Stimulated activated CD8-positive, alpha-beta memory T cell treated with anti-CD3 and anti-CD28 coated beads, Interleukin-12 subunit alpha, Interleukin-12 subunit beta, amount 100 ng/mL, for 4 hours (primary cell): ENCODE measurements at regions not wholly inside any gene's neighbourhood (a gene's known extent, or its start where the extent isn't known, plus 50 kb on each side); places are given as distances from the start of the nearest gene placed in this dataset.
"Not testable (repeated sequence)": the region's sequence is repeated elsewhere in the genome, so short reads cannot be mapped to it uniquely, and the experiment has no call there.

Experiments
- DNase-seq: peaks from one replicate; pipeline ENCODE4 v3.0.0-alpha.2; 2020; ENCODE audit warnings: low read depth

- no peak for DNase-seq
These were observed 167.6 kb upstream of the MAFB start for GRCh38 chr20:40856653-40857052.

GRCh38 chr20:40860487-40860902 lies 168.1 kb upstream of the TOP1 start:
- DNase-seq, result no peak

GRCh38 chr20:40861427-40862008 lies 167.1 kb upstream of the TOP1 start:
- no peak for DNase-seq

- no peak for DNase-seq
These were observed 165.2 kb upstream of the TOP1 start for GRCh38 chr20:40863355-40863919.

- no peak for DNase-seq
These were observed 164.2 kb upstream of the TOP1 start for GRCh38 chr20:40864470-40864869.

- DNase-seq, result no peak
These were observed 163.5 kb upstream of the TOP1 start for GRCh38 chr20:40865095-40865494.

- no peak for DNase-seq
These were observed 162.6 kb upstream of the TOP1 start for GRCh38 chr20:40866056-40866455.

GRCh38 chr20:40868551-40869217 lies 159.9 kb upstream of the TOP1 start:
- no peak for DNase-seq

- no peak for DNase-seq
These were observed 159.1 kb upstream of the TOP1 start for GRCh38 chr20:40869218-40870147.

GRCh38 chr20:40875116-40876085 lies 153.2 kb upstream of the TOP1 start:
- no peak for DNase-seq

- DNase-seq, result not testable (repeated sequence)
These were observed 150.5 kb upstream of the TOP1 start for GRCh38 chr20:40878099-40878498.

GRCh38 chr20:40880063-40880728 lies 148.4 kb upstream of the TOP1 start:
- no peak for DNase-seq

- DNase-seq, result no peak
These were observed 147.9 kb upstream of the TOP1 start for GRCh38 chr20:40880729-40881109.

GRCh38 chr20:40882152-40882551 lies 146.5 kb upstream of the TOP1 start:
- no peak for DNase-seq

- DNase-seq, result no peak
These were observed 145.5 kb upstream of the TOP1 start for GRCh38 chr20:40883097-40883496.

- DNase-seq, result no peak
These were observed 141.5 kb upstream of the TOP1 start for GRCh38 chr20:40887105-40887504.

GRCh38 chr20:40889266-40889665 lies 139.4 kb upstream of the TOP1 start:
- DNase-seq, result not testable (repeated sequence)

GRCh38 chr20:40890181-40890580 lies 138.4 kb upstream of the TOP1 start:
- DNase-seq, result no peak

GRCh38 chr20:40890635-40891034 lies 138.0 kb upstream of the TOP1 start:
- DNase-seq, result no peak

- DNase-seq, result no peak
These were observed 137.3 kb upstream of the TOP1 start for GRCh38 chr20:40891351-40891750.

- no peak for DNase-seq
These were observed 136.0 kb upstream of the TOP1 start for GRCh38 chr20:40892642-40893041.
